ENCODE measurements at regions not wholly inside any gene's neighbourhood (a gene's known extent, or its start where the extent isn't known, plus 50 kb on each side); places are given as distances from the start of the nearest gene placed in this dataset.

DNA sequence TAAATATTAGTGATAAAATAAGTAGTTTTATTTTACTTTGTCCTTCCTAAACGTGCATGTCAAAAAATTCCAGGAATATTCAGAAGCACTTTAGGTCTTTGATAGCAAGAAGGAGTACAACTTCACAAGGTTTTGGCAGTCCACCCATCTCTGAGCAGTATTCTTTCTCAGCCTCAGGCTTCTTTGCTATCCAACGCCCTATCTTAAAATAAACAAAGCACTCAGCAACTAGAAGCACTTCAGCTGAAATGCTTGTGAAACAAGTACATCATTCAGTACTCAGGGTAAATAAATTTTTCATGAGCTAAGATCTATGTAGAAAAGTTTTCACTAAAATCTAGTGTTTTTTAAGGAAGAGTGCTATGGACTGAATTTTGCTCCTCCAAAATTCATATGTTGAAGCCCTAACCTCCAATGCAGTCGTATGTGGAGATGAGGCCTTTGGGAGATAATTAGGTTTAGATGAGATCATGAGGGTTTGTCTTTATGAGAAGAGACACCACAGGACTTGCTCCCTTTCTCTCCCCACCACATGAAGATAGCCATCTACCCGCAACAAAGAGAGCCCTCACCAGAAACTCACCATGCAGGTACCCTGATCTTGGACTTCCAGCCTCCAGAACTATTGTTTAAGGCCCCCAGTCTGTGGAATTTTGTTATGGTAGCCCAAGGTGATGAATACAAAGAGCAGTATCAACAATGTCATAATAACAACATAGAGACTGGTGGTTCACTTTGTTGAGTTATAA lies 539.1 kb downstream of the TFAP2A start:
- TF ChIP-seq EZH2 (IDR thresholded peaks at IDR 0.05; ENCODE audit: borderline replicate concordance, low read length), result no peak
- TF ChIP-seq, protein P1, sequence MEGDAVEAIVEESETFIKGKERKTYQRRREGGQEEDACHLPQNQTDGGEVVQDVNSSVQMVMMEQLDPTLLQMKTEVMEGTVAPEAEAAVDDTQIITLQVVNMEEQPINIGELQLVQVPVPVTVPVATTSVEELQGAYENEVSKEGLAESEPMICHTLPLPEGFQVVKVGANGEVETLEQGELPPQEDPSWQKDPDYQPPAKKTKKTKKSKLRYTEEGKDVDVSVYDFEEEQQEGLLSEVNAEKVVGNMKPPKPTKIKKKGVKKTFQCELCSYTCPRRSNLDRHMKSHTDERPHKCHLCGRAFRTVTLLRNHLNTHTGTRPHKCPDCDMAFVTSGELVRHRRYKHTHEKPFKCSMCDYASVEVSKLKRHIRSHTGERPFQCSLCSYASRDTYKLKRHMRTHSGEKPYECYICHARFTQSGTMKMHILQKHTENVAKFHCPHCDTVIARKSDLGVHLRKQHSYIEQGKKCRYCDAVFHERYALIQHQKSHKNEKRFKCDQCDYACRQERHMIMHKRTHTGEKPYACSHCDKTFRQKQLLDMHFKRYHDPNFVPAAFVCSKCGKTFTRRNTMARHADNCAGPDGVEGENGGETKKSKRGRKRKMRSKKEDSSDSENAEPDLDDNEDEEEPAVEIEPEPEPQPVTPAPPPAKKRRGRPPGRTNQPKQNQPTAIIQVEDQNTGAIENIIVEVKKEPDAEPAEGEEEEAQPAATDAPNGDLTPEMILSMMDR (conservative IDR thresholded peaks at IDR 0.05 in 1 of 2, IDR thresholded peaks at IDR 0.05 in 1 of 2; ENCODE audit: extremely low read depth in 1 of 2, insufficient read depth in 1 of 2, low read depth in 1 of 2, low read length in 2 of 2), result no peak

Measured in mammary epithelial cell (primary cell).